ENCODE measurements at regions not wholly inside any gene's neighbourhood (a gene's known extent, or its start where the extent isn't known, plus 50 kb on each side); places are given as distances from the start of the nearest gene placed in this dataset.

- no TSS peak for BruUV-seq (replicated peaks)
- intact Hi-C loops (cut with micrococcal nuclease) = no loop called here
- H3K27ac ChIP-seq (ENCODE audit: insufficient read depth, low read depth, low read length) = no peak overlapping the region
- H3K9me3 ChIP-seq (replicated peaks; ENCODE audit: control insufficient read depth, insufficient read depth, low read length) = no peaks in the 10 kb centered on the region
- H3K36me3 ChIP-seq (ENCODE audit: control insufficient read depth in 2 of 2, extremely low read depth in 1 of 2, insufficient read depth in 2 of 2, low read length in 2 of 2) = no peaks in the 10 kb centered on the region
- no peak overlapping the region for H3K4me2 ChIP-seq (ENCODE audit: insufficient read depth, low read length)
- H3K27me3 ChIP-seq (ENCODE audit: control insufficient read depth in 2 of 2, insufficient read depth in 2 of 2, low read length in 2 of 2) = no peaks in the 10 kb centered on the region
- no peaks in the 10 kb centered on the region for H3K9me1 ChIP-seq (replicated peaks; ENCODE audit: control insufficient read depth, extremely low read depth, insufficient read depth, low read length)
- H4K20me1 ChIP-seq (replicated peaks; ENCODE audit: control insufficient read depth, extremely low read depth, insufficient read depth, low read length) = no peaks in the 10 kb centered on the region
- no peak for FAIRE-seq
- no peaks in the 10 kb centered on the region for H3K79me2 ChIP-seq (ENCODE audit: control insufficient read depth, insufficient read depth, low read length)
- no peak overlapping the region for H3K4me3 ChIP-seq (replicated peaks in 1 of 3; ENCODE audit: insufficient read depth in 1 of 3, low read depth in 1 of 3, low read length in 3 of 3)
- no peak overlapping the region for H2AFZ ChIP-seq (ENCODE audit: low read depth, low read length)
- ChIA-PET POLR2A (no interaction called here), CTCF (no interaction called here)
- no peak for DNase-seq (ENCODE audit: low read depth, low spot score)
- dilution Hi-C loops (cut with MboI; ENCODE audit: extremely low pct_ligation_motif_present, low sequenced_read_pairs) = no loop called here
- no peak for TF ChIP-seq POLR2A (IDR thresholded peaks at IDR 0.05; ENCODE audit: low read depth, low read length)
- TF ChIP-seq CTCF (IDR thresholded peaks at IDR 0.05; ENCODE audit: extremely low read depth in 1 of 2, insufficient read depth in 1 of 2, low read depth in 1 of 2, low read length in 2 of 2) = no peak
- TF ChIP-seq EZH2 (IDR thresholded peaks at IDR 0.05; ENCODE audit: borderline replicate concordance, low read depth, low read length, severe bottlenecking) = no peak
- no peak for TF ChIP-seq MAX (IDR thresholded peaks at IDR 0.05; ENCODE audit: insufficient read depth, insufficient read length)
- TF ChIP-seq GATA2 (IDR thresholded peaks at IDR 0.05; ENCODE audit: insufficient read depth, insufficient read length, low read depth, low read length) = no peak
- TF ChIP-seq FOS (IDR thresholded peaks at IDR 0.05; ENCODE audit: borderline replicate concordance, insufficient read depth, low read length) = no peak
- TF ChIP-seq POLR2AphosphoS5 (IDR thresholded peaks at IDR 0.05; ENCODE audit: insufficient read depth, low read depth, low read length) = no peak
- TF ChIP-seq JUN (IDR thresholded peaks at IDR 0.05; ENCODE audit: borderline replicate concordance, insufficient read depth, insufficient read length, low read depth) = no peak
- no peak for TF ChIP-seq MYC (IDR thresholded peaks at IDR 0.05; ENCODE audit: low read depth, low read length)
- no peak overlapping the region for H3K9ac ChIP-seq (replicated peaks; ENCODE audit: extremely low read depth, insufficient read depth, low read length)
- no peaks in the 10 kb centered on the region for H3K4me1 ChIP-seq (ENCODE audit: control insufficient read depth, extremely low read depth, insufficient read depth, low read length)
Measured at GRCh38 chr3:72669224-72669623, 179.0 kb downstream of the SHQ1 start.

Measured in endothelial cell of umbilical vein (primary cell).